SU-DHL-6 (cell line): ENCODE measurements at regions not wholly inside any gene's neighbourhood (a gene's known extent, or its start where the extent isn't known, plus 50 kb on each side); places are given as distances from the start of the nearest gene placed in this dataset.

ENCODE experiments used
- H2AFZ ChIP-seq: fragments of 200-600 bp; sonication (generic); 2 replicates; pipeline ENCODE4 v1.6.1; 2014; ENCODE audit warnings: low read depth, mild to moderate bottlenecking, moderate library complexity, mixed read lengths, antibody characterized with exemption, low read length; ENCODE audit not compliant: severe bottlenecking
- H3F3A ChIP-seq: fragments of 200-600 bp; shearing (Covaris generic); 2 replicates; pipeline ENCODE4 v1.6.0; 2016; ENCODE audit warnings: antibody characterized with exemption, mild to moderate bottlenecking; ENCODE audit not compliant: insufficient read depth
- H3K27ac ChIP-seq: fragments of 200-600 bp; sonication (generic); 2 replicates; pipeline ENCODE4 v1.5.1; 2016; ENCODE audit warnings: low read depth, mild to moderate bottlenecking, low read length, moderate library complexity, mixed read lengths
- H3K27me3 ChIP-seq: fragments of 200-600 bp; sonication (generic), shearing (Covaris generic); 2 replicates; pipeline ENCODE4 v1.6.0; 2014; ENCODE audit warnings: mild to moderate bottlenecking, low read length
- H3K36me3 ChIP-seq: fragments of 200-600 bp; sonication (generic); 2 replicates; pipeline ENCODE4 v1.6.1; 2014; ENCODE audit warnings: mild to moderate bottlenecking, low read length, mixed read lengths
- H3K4me2 ChIP-seq: fragments of 300-600, 200-600 bp; shearing (Covaris generic), sonication (generic); 2 replicates; pipeline ENCODE4 v1.6.0; 2014; ENCODE audit warnings: low read length, low read depth, mild to moderate bottlenecking; ENCODE audit not compliant: poor library complexity, severe bottlenecking
- H3K4me3 ChIP-seq: fragments of 200-600 bp; sonication (generic); 2 replicates; pipeline ENCODE4 v1.5.1; 2014; ENCODE audit warnings: antibody characterized with exemption, low read length, mild to moderate bottlenecking, mixed read lengths; ENCODE audit not compliant: insufficient read depth, poor library complexity, severe bottlenecking
- H3K79me2 ChIP-seq: fragments of 200-600 bp; sonication (generic); 2 replicates; pipeline ENCODE4 v1.6.1; 2014; ENCODE audit warnings: mild to moderate bottlenecking, low read length, moderate library complexity; ENCODE audit not compliant: insufficient read depth
- H3K9ac ChIP-seq: fragments of 200-600 bp; sonication (generic); 2 replicates; pipeline ENCODE4 v1.7.0; 2014; ENCODE audit warnings: mild to moderate bottlenecking, low read length
- H3K9me2 ChIP-seq: fragments of 200-600 bp; sonication (generic); replicated peaks from 2 replicates; pipeline ENCODE4 v1.6.1; 2014; ENCODE audit warnings: low read length; ENCODE audit not compliant: insufficient read depth
- H3K9me3 ChIP-seq: fragments of 200-600 bp; sonication (generic); 2 replicates; pipeline ENCODE4 v1.6.1; 2014; ENCODE audit warnings: low read length, mixed read lengths; ENCODE audit not compliant: insufficient read depth
- H4K20me1 ChIP-seq: fragments of 200-600 bp; sonication (generic); 2 replicates; pipeline ENCODE4 v1.6.1; 2014; ENCODE audit warnings: low read depth, mild to moderate bottlenecking, antibody characterized with exemption, low read length, moderate library complexity, mixed read lengths
- CTCF ChIP-seq: fragments of 200-600 bp; sonication (generic); IDR thresholded peaks from one replicate; pipeline ENCODE4 v1.5.1; 2017; ENCODE audit warnings: antibody characterized with exemption, mild to moderate bottlenecking, low read length, moderate library complexity; ENCODE audit not compliant: insufficient read depth, poor library complexity, severe bottlenecking
- EZH2phosphoT487 ChIP-seq: fragments of 200-600 bp; sonication (generic), shearing (Covaris generic); conservative IDR thresholded peaks from 2 replicates; pipeline ENCODE4 v1.6.1; 2018; ENCODE audit warnings: mild to moderate bottlenecking, antibody characterized with exemption, low read length, moderate library complexity, mixed read lengths

DNA sequence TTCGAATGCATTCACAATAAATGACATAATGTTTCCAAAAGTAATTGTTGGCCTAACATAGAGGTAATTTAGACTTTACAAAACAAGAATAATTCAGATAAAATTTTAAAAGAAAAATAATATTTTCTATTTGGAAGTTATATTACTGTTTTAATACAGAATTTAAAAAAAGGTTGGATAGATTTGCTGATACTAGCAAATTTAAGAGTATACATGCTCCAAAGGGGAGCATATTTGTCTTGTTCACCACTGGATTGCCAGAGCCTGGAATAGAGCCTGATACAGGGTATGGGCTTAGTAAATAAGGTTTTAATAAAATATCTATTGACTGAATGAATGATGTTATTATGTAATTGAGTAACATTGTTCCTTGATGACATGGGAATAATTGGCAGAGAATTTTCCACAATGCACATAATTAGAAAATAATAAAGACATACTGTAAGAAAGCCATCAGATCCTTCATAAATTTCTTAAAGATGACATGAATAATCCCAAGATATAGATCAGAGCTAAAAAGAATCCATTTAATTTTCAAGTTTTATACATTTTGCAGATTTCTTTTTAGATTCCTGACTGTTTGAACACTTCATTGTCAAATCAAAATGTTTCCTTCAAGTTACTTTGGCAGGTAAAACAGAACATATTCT lies 305.3 kb downstream of the SLC6A15 start:
- H3K4me3 ChIP-seq = no peak overlapping the region
- H3K27me3 ChIP-seq = no peaks in the 10 kb centered on the region
- H2AFZ ChIP-seq = peak overlapping the region; percentile 61
- no peaks in the 10 kb centered on the region for H3K36me3 ChIP-seq
- H3K4me2 ChIP-seq = no peak overlapping the region
- H3K79me2 ChIP-seq = no peaks in the 10 kb centered on the region
- H3K27ac ChIP-seq = no peak overlapping the region
- no peaks in the 10 kb centered on the region for H3F3A ChIP-seq
- TF ChIP-seq CTCF (no peak), EZH2phosphoT487 (no peak)
- no peak overlapping the region for H3K9ac ChIP-seq
- no peaks in the 10 kb centered on the region for H4K20me1 ChIP-seq
- H3K9me2 ChIP-seq = no peaks in the 10 kb centered on the region
- H3K9me3 ChIP-seq = no peaks in the 10 kb centered on the region

GRCh38 chr12:84605983-84606382 lies 306.6 kb downstream of the SLC6A15 start:
- H3K9me2 ChIP-seq = no peaks in the 10 kb centered on the region
- H3K36me3 ChIP-seq = no peaks in the 10 kb centered on the region
- no peak overlapping the region for H3K4me2 ChIP-seq
- no peak overlapping the region for H3K4me3 ChIP-seq
- no peaks in the 10 kb centered on the region for H3F3A ChIP-seq
- no peak overlapping the region for H2AFZ ChIP-seq
- TF ChIP-seq CTCF (no peak), EZH2phosphoT487 (no peak)
- H3K27me3 ChIP-seq = no peaks in the 10 kb centered on the region
- no peaks in the 10 kb centered on the region for H3K79me2 ChIP-seq
- H4K20me1 ChIP-seq = no peaks in the 10 kb centered on the region
- no peak overlapping the region for H3K27ac ChIP-seq
- no peak overlapping the region for H3K9ac ChIP-seq
- no peaks in the 10 kb centered on the region for H3K9me3 ChIP-seq

DNA sequence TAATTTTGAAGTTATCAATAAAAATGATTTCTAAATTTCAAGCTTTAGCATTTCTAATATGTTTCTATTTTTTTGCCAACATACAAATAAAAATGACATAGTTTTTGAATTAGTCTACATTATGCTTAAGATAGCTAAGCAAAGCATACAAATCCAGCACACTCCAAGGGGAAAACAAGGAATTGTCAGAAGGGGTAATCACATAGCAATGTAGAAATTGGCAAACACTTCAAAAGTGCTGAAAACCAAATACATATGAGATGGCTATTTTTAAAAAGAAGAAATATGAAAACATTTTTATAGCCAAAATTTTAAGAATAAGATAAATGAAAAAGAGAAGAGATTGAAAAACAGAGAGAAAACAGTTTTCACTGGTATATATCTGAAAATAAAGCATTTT lies 308.0 kb downstream of the SLC6A15 start:
- H3K36me3 ChIP-seq = no peaks in the 10 kb centered on the region
- H3K9me2 ChIP-seq = no peaks in the 10 kb centered on the region
- TF ChIP-seq CTCF = no peak
- H3K27ac ChIP-seq = no peak overlapping the region
- H2AFZ ChIP-seq = peak overlapping the region; percentile 34
- H3K4me3 ChIP-seq = no peak overlapping the region
- H3K9ac ChIP-seq = no peak overlapping the region
- no peaks in the 10 kb centered on the region for H3K9me3 ChIP-seq
- no peaks in the 10 kb centered on the region for H3K27me3 ChIP-seq
- H4K20me1 ChIP-seq = no peaks in the 10 kb centered on the region
- H3F3A ChIP-seq = no peaks in the 10 kb centered on the region
- H3K79me2 ChIP-seq = no peaks in the 10 kb centered on the region
- no peak overlapping the region for H3K4me2 ChIP-seq
